HG03095 (cell line): ENCODE measurements at regions not wholly inside any gene's neighbourhood (a gene's known extent, or its start where the extent isn't known, plus 50 kb on each side); places are given as distances from the start of the nearest gene placed in this dataset.
"Not testable (repeated sequence)": the region's sequence is repeated elsewhere in the genome, so short reads cannot be mapped to it uniquely, and the experiment has no call there.

ENCODE experiments used
- ATAC-seq: cut with Tn5 transposase; IDR thresholded peaks from one replicate; pipeline ENCODE4 v1.9.1; 2021; ENCODE audit warnings: moderate library complexity; ENCODE audit not compliant: unreplicated experiment

DNA sequence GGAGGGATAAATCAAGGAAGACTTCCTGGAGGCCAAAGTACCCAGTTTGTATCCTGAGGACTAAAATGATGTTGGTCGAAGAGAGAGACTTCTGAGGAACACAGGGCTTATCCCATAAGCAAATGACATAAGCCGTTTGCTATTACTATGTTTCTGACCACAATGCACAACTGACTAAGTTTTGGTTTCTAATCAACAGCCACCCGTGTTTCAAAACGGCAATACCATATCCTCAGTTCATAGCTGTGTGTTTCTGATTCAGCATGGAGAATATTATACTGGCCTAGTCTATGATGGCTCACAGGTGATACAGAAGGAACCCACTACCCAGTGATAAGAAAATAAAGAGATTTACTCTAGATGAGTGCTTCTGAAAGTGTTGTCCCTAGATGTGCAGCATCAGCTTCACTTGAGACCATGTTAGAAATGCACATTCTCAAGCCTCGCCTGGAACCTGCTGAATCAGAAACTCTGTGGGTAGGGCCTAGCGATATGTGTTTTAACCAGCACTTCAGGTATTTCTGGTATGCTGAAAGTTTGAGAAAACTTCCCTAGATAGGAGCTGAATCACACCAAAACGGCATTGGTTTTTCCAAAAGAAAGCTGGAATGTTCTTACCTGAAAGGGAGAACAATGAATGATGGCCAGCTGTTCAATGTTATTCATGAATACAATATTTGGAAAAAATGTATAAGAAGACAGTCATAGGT is 639.7 kb upstream of the NR2F2 start:
- ATAC-seq: no peak

- ATAC-seq: no peak
Observed at GRCh38 chr15:95693917-95694316, 636.6 kb upstream of the NR2F2 start.

DNA sequence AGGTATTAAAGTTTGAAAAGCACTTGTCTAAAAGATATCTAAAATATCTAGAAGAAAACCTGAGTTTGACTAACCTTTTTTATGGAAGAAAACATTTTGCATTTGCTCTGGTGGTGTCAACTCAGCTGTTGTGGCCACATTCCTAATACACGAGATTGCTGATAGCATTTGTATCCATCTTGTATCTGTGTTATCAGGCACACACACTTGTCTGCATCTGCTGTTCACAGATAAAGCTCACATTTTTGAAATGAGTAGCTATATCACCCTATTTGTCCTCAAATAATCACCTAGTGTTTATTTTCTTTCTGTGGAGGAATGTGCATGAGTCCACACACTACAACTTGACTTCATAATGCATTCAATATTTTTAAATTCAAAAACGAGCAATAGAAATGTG is 632.3 kb upstream of the NR2F2 start:
- ATAC-seq: no peak

DNA sequence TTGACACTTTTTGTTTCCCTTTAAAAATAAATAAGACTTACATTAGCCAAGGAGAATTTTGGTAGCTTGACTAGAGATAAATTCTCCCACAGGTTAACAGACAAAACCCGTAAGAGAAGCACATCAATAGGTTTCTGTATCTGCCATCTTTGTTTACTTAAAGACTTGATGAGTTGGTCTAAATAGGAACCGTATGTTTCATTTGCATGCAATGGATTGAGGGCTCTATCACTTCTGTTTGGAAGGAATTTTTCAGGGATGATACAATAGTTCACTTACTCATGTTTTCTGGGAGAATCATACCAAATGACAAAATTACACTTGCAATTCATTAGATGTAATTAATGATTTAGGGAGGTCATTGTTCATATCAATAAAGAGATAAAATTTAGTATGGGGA is 631.5 kb upstream of the NR2F2 start:
- no peak for ATAC-seq

- ATAC-seq: no peak
Observed at GRCh38 chr15:95699578-95699977, 630.9 kb upstream of the NR2F2 start.

- ATAC-seq: not testable (repeated sequence)
Observed at GRCh38 chr15:95700692-95701091, 629.8 kb upstream of the NR2F2 start.

DNA sequence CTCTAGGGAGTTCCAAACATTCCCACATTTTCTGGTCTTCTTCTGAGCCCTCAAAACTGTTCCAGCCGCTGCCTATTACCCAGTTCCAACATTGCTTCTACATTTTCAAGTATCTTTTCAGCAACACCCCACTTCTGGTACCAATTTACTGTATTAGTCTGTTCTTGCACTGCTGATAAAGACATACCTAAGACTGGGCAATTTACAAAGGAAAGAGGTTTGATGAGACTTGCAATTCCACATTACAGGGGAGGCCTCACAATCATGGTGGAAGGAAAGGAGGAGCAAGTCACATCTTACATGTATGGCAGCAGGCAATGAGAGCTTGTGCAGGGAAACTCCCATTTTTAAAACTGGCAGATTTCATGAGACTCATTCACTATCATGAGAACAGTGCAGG is 629.1 kb upstream of the NR2F2 start:
- ATAC-seq: no peak

DNA sequence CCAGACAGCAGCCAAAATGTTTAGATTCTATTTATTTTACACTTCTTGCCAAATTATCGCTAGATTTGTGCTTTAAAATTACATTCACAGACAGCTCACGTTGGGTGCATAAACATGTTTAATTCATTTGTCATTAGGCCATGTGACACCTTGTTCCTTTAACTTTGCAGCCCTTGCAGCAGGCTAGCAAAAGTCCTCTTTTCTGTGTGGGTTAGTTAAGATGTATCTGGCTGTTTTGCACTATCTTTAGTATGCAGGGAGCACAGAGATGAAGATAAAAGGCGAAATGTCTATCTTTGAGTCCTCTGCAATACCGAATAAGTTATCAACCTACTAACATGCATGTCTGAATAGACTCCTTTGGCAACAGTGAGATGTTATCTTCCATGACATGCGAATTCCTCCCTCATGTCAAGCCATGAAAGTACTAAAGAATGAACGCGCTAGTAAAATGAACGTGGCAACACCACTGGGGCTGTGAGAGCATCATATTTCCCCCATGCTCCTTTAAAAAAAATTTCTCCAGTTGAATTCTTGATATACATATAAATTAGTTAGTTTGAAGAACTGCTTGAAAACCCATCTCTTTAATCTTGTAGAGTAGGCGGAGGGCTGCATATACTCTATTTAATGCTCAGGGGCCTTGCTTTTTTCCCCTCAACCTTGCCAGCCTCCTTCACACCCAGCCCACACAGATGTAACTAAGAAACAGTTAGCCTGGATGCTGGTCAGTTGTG is 620.4 kb upstream of the NR2F2 start:
- no peak for ATAC-seq

GRCh38 chr15:95712785-95713184 is 617.7 kb upstream of the NR2F2 start:
- ATAC-seq: no peak

- ATAC-seq: no peak
Observed at GRCh38 chr15:95713324-95713723, 617.2 kb upstream of the NR2F2 start.

DNA sequence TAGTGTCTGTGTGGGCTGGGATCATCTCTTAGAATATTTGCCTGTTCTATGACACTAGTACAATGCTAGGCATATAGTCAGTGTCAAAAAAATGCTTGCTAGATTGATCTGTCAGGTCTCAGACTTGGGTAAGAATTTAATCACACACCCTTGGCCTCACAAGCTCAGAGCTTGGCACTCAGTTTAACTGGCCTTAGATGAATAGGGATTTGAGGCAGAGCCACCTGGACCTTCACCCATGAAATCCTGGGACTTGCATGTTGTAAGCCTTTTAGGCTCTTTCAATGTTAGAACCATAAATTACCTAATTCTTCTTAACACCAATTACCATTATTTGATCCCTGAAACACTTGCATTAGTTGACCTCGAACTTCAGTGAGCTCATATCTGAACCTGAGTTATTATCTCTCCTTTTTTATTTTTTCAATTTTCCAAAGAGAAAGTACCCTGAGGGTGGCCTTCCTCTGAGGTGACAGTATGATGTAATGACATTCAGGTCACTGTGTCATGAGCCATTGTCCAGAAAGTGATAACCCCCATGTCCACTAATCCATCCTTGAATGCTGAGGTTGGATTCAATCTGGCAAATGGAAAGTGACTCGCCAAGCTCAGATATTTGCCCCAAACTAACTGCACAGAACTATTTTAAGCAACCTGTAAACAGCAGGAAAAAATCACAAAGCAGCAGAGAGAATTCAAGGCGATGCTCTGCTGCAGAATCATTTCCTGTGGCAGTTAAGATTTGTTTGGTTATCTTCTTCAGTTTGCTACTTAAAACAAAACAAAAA is 615.2 kb upstream of the NR2F2 start:
- no peak for ATAC-seq

GRCh38 chr15:95715906-95716656 is 614.4 kb upstream of the NR2F2 start:
- ATAC-seq: no peak

DNA sequence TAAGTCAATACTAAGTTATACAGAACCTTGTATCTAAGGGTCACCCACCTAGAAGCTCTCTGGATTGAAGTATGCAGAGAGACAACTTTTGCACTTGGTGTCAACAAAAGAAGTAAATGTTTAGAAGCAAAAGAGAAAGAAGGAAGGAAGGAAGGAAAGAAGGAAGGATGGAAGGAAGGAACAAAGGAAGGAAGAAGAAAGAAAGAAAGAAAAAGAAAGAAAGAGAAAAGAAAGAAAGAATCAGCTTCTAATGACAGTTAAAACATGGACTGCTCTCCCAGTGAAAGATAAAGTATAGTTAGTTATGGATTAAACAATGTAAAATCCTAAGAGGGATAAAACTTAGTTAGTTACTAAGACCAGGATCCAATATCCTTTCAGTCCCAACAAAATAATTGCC is 613.8 kb upstream of the NR2F2 start:
- ATAC-seq: no peak

DNA sequence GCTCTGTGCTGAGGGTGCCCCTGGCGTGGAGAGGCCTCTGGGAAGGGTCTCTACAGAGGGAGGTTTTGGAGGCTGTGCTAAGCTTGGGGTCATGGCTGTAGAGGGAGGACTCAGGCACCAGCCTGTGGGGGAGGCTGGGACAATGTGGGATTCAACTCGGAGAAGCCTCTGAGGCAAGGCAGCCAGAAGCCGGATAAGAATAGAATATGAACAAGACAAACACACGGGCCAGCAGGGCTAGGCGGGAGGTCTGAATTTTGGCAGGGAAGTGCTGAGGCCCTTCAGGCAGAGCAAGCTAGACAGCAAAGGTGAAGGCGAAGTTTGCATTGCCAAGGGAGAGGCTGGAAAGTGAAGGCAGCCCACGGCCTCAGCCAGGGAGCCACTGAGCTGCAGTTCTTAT is 612.1 kb upstream of the NR2F2 start:
- ATAC-seq: no peak

- no peak for ATAC-seq
Observed at GRCh38 chr15:95724908-95725633, 605.4 kb upstream of the NR2F2 start.

- ATAC-seq: no peak
Observed at GRCh38 chr15:95726891-95727290, 603.6 kb upstream of the NR2F2 start.

DNA sequence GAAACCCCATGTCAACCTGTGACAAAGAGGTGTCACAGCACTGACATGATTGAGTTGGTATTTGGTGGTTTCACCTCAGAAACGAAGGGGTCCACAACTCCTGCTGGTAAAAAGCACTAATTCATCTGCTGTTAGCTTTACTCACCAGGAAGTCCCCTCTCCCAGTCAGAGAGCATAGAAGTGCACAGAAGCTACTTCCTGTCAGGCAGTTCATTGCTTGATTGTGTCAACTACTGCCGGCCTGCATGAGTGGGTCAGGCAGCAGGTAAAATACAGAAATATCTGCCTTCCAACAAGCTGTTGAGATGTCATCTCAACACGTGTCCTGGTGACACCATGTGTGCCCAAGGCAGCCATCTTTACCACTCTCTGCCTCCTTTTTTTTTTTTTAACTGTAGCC is 596.6 kb upstream of the NR2F2 start:
- ATAC-seq: no peak

GRCh38 chr15:95734422-95735316 is 595.8 kb upstream of the NR2F2 start:
- ATAC-seq: no peak

DNA sequence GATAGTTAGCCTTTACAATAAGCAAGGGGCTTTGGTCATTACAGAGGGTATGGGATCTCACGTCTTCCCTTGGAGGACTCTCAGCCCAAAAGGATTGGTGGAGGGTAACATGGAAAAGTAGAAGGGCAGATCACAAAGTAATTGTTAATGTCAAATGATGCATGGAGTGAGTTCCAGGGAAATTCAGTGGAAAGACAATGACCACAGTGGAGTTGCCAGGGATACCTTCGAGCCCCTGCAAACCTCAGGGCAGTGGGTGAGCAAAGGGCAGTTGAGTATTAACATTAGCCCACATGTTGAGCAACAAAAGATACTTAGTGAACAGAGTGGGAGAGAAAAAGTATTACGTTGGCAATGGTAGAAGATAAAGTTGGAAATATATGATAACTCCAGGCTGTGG is 593.4 kb upstream of the NR2F2 start:
- ATAC-seq: no peak

- no peak for ATAC-seq
Observed at GRCh38 chr15:95739131-95739530, 591.4 kb upstream of the NR2F2 start.
